ACHN (cell line): ENCODE measurements at regions not wholly inside any gene's neighbourhood (a gene's known extent, or its start where the extent isn't known, plus 50 kb on each side); places are given as distances from the start of the nearest gene placed in this dataset.

Experiments
- DNase-seq: peaks from one replicate; pipeline ENCODE4 v3.0.0-alpha.2; 2015
- in situ Hi-C: cut with HindIII; loops from 2 replicates; pipeline ENCODE4 v1.10.0; 2017; ENCODE audit warnings: low sequenced_read_pairs, low pct_ligation_motif_present, low pct_unique_long_range_greater_than_20kb

- no peak for DNase-seq
- in situ Hi-C loops = no loop called here
Measured at GRCh38 chr5:160506006-160507004, 84.7 kb downstream of the PTTG1 start.

- peak; percentile 6 for DNase-seq
- in situ Hi-C loops = no loop called here
Measured at GRCh38 chr5:160507221-160507721, 85.6 kb downstream of the PTTG1 start.

- in situ Hi-C loops = no loop called here
- peak; percentile 68 for DNase-seq
Measured at GRCh38 chr5:160508780-160509361, 87.2 kb downstream of the PTTG1 start.

- no peak for DNase-seq
- in situ Hi-C loops = no loop called here
Measured at GRCh38 chr5:160511280-160511929, 89.8 kb downstream of the PTTG1 start.
